HEK293T (cell line): ENCODE measurements at regions not wholly inside any gene's neighbourhood (a gene's known extent, or its start where the extent isn't known, plus 50 kb on each side); places are given as distances from the start of the nearest gene placed in this dataset.

Experiments
- CTCF ChIA-PET: fragments of 350-600 bp; formaldehyde crosslinking; extraction: SDS; loops from one replicate; lab custom pipeline; 2021; ENCODE audit warnings: antibody characterized with exemption, inconsistent platforms; lab: Yijun Ruan, JAX
- POLR2A ChIA-PET: fragments of 350-600 bp; formaldehyde crosslinking; extraction: SDS; loops from one replicate; lab custom pipeline; 2020; ENCODE audit warnings: antibody characterized with exemption, inconsistent platforms; lab: Yijun Ruan, JAX
- DNase-seq: peaks from one replicate; pipeline ENCODE4 v3.0.0; 2012; ENCODE audit warnings: mixed read lengths; ENCODE audit errors: extremely low spot score
- ARNT ChIP-seq: fragments of 450-650 bp; IDR thresholded peaks from 2 replicates; pipeline ENCODE4 v1.6.1; 2017; ENCODE audit warnings: mild to moderate bottlenecking
- BHLHE40 ChIP-seq: fragments of 450-650 bp; IDR thresholded peaks from 2 replicates; pipeline ENCODE4 v1.6.1; 2016; ENCODE audit warnings: mild to moderate bottlenecking, moderate library complexity, borderline replicate concordance
- CTBP1 ChIP-seq: fragments of 450-650 bp; IDR thresholded peaks from 2 replicates; pipeline ENCODE4 v1.6.1; 2016; ENCODE audit warnings: borderline replicate concordance
- ELF4 ChIP-seq: fragments of 450-650 bp; IDR thresholded peaks from 2 replicates; pipeline ENCODE4 v1.6.1; 2017; ENCODE audit warnings: antibody characterized with exemption
- FOXA1 ChIP-seq: fragments of 450-650 bp; IDR thresholded peaks from 2 replicates; pipeline ENCODE4 v1.6.1; 2016; ENCODE audit warnings: mild to moderate bottlenecking
- FOXK2 ChIP-seq: fragments of 450-650 bp; IDR thresholded peaks from 2 replicates; pipeline ENCODE4 v1.6.1; 2016; ENCODE audit warnings: mild to moderate bottlenecking
- FOXM1 ChIP-seq: fragments of 450-650 bp; IDR thresholded peaks from 2 replicates; pipeline ENCODE4 v1.6.1; 2017; ENCODE audit warnings: mild to moderate bottlenecking, borderline replicate concordance
- HDGF ChIP-seq: fragments of 450-650 bp; IDR thresholded peaks from 2 replicates; pipeline ENCODE4 v1.6.1; 2017; ENCODE audit warnings: antibody characterized with exemption, borderline replicate concordance
- L3MBTL2 ChIP-seq: fragments of 450-650 bp; conservative IDR thresholded peaks from 2 replicates; pipeline ENCODE4 v1.6.1; 2016; ENCODE audit warnings: mild to moderate bottlenecking
- LEF1 ChIP-seq: fragments of 450-650 bp; IDR thresholded peaks from 2 replicates; pipeline ENCODE4 v1.6.1; 2017; ENCODE audit warnings: mild to moderate bottlenecking, borderline replicate concordance
- NFRKB ChIP-seq: fragments of 450-650 bp; IDR thresholded peaks from 2 replicates; pipeline ENCODE4 v1.6.1; 2016; ENCODE audit warnings: mild to moderate bottlenecking, moderate library complexity
- PKNOX1 ChIP-seq: fragments of 450-650 bp; IDR thresholded peaks from 2 replicates; pipeline ENCODE4 v1.6.1; 2016
- SP1 ChIP-seq: fragments of 450-650 bp; IDR thresholded peaks from 2 replicates; pipeline ENCODE4 v1.6.1; 2017
- SUZ12 ChIP-seq: fragments of 450-650 bp; IDR thresholded peaks from 2 replicates; pipeline ENCODE4 v1.6.1; 2016; ENCODE audit warnings: mild to moderate bottlenecking
- TARDBP ChIP-seq: fragments of 450-650 bp; IDR thresholded peaks from 2 replicates; pipeline ENCODE4 v1.6.1; 2016
- ZNF384 ChIP-seq: fragments of 450-650 bp; IDR thresholded peaks from 2 replicates; pipeline ENCODE4 v1.6.1; 2016

GRCh38 chr10:129102906-129103693, 363.9 kb upstream of the MGMT start:
- no peak for DNase-seq
- TF ChIP-seq L3MBTL2 = no peak
- no peak for TF ChIP-seq ELF4
- ChIA-PET CTCF (no interaction called here), POLR2A (no interaction called here)

- no peak for DNase-seq
- POLR2A ChIA-PET = no interaction called here
- no peak for TF ChIP-seq LEF1
- no peak for TF ChIP-seq L3MBTL2
- no peak for TF ChIP-seq PKNOX1
- TF ChIP-seq FOXA1 = no peak
- TF ChIP-seq ARNT = no peak
- TF ChIP-seq TARDBP = no peak
- TF ChIP-seq CTBP1 = no peak
- TF ChIP-seq ELF4 = no peak
- no peak for TF ChIP-seq SUZ12
- no peak for TF ChIP-seq FOXK2
- no peak for TF ChIP-seq HDGF
- no peak for TF ChIP-seq BHLHE40
- TF ChIP-seq NFRKB = no peak
- TF ChIP-seq FOXM1 = no peak
- TF ChIP-seq SP1 = no peak
- TF ChIP-seq ZNF384 = no peak
- CTCF ChIA-PET = no interaction called here
Measured at GRCh38 chr10:129104266-129105045, 362.6 kb upstream of the MGMT start.

- CTCF ChIA-PET = no interaction called here
- no peak for TF ChIP-seq ZNF384
- TF ChIP-seq HDGF = no peak
- TF ChIP-seq BHLHE40 = no peak
- no peak for TF ChIP-seq TARDBP
- no peak for TF ChIP-seq NFRKB
- no peak for TF ChIP-seq CTBP1
- no peak for TF ChIP-seq ELF4
- no peak for TF ChIP-seq ARNT
- TF ChIP-seq L3MBTL2 = no peak
- no peak for TF ChIP-seq FOXK2
- no peak for TF ChIP-seq LEF1
- POLR2A ChIA-PET = no interaction called here
- DNase-seq = no peak
Measured at GRCh38 chr10:129105266-129105665, 361.8 kb upstream of the MGMT start.

DNA sequence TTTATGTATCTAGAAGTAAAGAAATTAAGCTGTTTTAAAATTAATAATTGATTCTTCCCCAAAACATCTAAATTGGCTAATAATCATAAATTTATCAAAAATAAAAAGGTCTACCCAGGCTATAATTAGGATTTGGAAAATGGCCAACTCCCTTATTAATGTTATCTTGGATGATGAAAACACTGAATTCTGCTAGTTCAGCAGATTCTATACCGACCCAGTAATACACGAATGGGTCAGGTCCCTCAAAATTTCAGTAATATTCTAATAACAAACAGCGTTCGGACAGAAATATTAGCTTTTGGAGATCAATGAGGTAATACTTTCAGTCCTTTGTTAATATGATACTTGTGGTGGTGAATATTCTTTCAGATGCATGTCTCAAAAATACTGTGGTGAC, 360.7 kb upstream of the MGMT start:
- ChIA-PET CTCF (no interaction called here), POLR2A (no interaction called here)
- DNase-seq = no peak

GRCh38 chr10:129107525-129107924, 359.5 kb upstream of the MGMT start:
- DNase-seq = no peak
- CTCF ChIA-PET = no interaction called here
- TF ChIP-seq FOXM1 = no peak
- POLR2A ChIA-PET = no interaction called here

More for the DNA sequence above, 360.7 kb upstream of the MGMT start:
- TF ChIP-seq LEF1 = no peak
- TF ChIP-seq BHLHE40 = no peak
- no peak for TF ChIP-seq L3MBTL2
- TF ChIP-seq FOXK2 = no peak
- no peak for TF ChIP-seq FOXM1
- TF ChIP-seq ZNF384 = no peak

GRCh38 chr10:129108378-129108777, 358.7 kb upstream of the MGMT start:
- DNase-seq = no peak
- ChIA-PET POLR2A (no interaction called here), CTCF (no interaction called here)
- TF ChIP-seq NFRKB = no peak
- TF ChIP-seq SUZ12 = no peak
- TF ChIP-seq FOXM1 = no peak
- no peak for TF ChIP-seq FOXK2
- no peak for TF ChIP-seq ELF4
- TF ChIP-seq CTBP1 = no peak
- TF ChIP-seq HDGF = no peak
- TF ChIP-seq SP1 = no peak
- TF ChIP-seq ARNT = no peak
- no peak for TF ChIP-seq LEF1
- TF ChIP-seq BHLHE40 = no peak
- no peak for TF ChIP-seq ZNF384
- TF ChIP-seq TARDBP = no peak
- no peak for TF ChIP-seq FOXA1
- no peak for TF ChIP-seq L3MBTL2
- TF ChIP-seq PKNOX1 = no peak
